HCT116 (cell line): ENCODE measurements at regions not wholly inside any gene's neighbourhood (a gene's known extent, or its start where the extent isn't known, plus 50 kb on each side); places are given as distances from the start of the nearest gene placed in this dataset.

ENCODE experiments used
- ATAC-seq: fragments of 200-7000 bp; cut with Tn5 transposase; 2 replicates; pipeline ENCODE4 v1.9.1; 2020; ENCODE audit warnings: mild to moderate bottlenecking, moderate library complexity
- BruUV-seq: library from RNA; stranded (reverse); fragments of 400-500 nt; replicated peaks from 2 replicates; lab custom pipeline; 2021; lab: Mats Ljungman, UMichigan
- CTCF ChIA-PET: fragments of 300-600 bp; sonication (Branson Sonifier 250); formaldehyde crosslinking; loops from one replicate; lab custom pipeline; 2021; ENCODE audit warnings: antibody characterized with exemption; lab: Charles Lee
- POLR2A ChIA-PET: fragments of 300-600, 350-600 bp; sonication (Branson Sonifier 250); formaldehyde crosslinking; loops from one replicate; lab custom pipeline; 2021; ENCODE audit warnings: antibody characterized with exemption; lab: Charles Lee
- RAD21 ChIA-PET, 2 experiments: fragments of 300-600 bp; sonication (Branson Sonifier 250); formaldehyde crosslinking; loops; one replicate each; lab custom pipeline; 2023; ENCODE audit warnings: low total read pairs in 2 of 2; ENCODE audit not compliant: uncharacterized antibody in 2 of 2, unreplicated experiment in 2 of 2, low non-redundant PET in 1 of 2; lab: Charles Lee
- DNase-seq: peaks from one replicate; pipeline ENCODE4 v3.0.0-alpha.2; 2010; ENCODE audit warnings: low read depth, low spot score
- H2AFZ ChIP-seq: fragments of 200-600 bp; shearing (Covaris generic), sonication (generic); 2 replicates; pipeline ENCODE4 v1.6.1; 2017; ENCODE audit warnings: low read depth, mixed run types, mixed read lengths, antibody characterized with exemption, low read length; ENCODE audit not compliant: poor library complexity, severe bottlenecking
- H3K27ac ChIP-seq: 2 replicates; pipeline ENCODE4 v1.5.1; 2012; ENCODE audit warnings: low read depth, low read length
- H3K27me3 ChIP-seq: fragments of 200-600 bp; sonication (generic); 2 replicates; pipeline ENCODE4 v1.6.1; 2016; ENCODE audit warnings: mixed run types, low read length, mixed read lengths; ENCODE audit not compliant: insufficient read depth
- H3K36me3 ChIP-seq, 2 experiments: fragments of 200-500 bp in 1 of 2; fragments of 200-600 bp in 1 of 2; sonication (Bioruptor generic) in 1 of 2; sonication (generic) in 1 of 2; 2 replicates each; pipeline versions ENCODE4 v1.5.1 to v1.6.1; 2014 to 2016; ENCODE audit warnings: low read length in 2 of 2, inconsistent platforms in 1 of 2, mixed read lengths in 1 of 2, mixed run types in 1 of 2; ENCODE audit not compliant: insufficient read depth in 2 of 2, control insufficient read depth in 1 of 2
- H3K4me1 ChIP-seq, 2 experiments: fragments of 200-600 bp in 1 of 2; sonication (generic) in 1 of 2; 2 replicates each; pipeline versions ENCODE4 v1.5.1 to v1.6.1; 2012 to 2017; ENCODE audit warnings: low read length in 2 of 2, inconsistent platforms in 1 of 2, mild to moderate bottlenecking in 1 of 2, mixed read lengths in 1 of 2, mixed run types in 1 of 2, moderate library complexity in 1 of 2; ENCODE audit not compliant: insufficient read depth in 2 of 2, control insufficient read depth in 1 of 2
- H3K4me2 ChIP-seq: fragments of 200-600 bp; sonication (generic); 2 replicates; pipeline ENCODE4 v1.6.1; 2017; ENCODE audit warnings: mixed run types, low read length, mixed read lengths
- H3K4me3 ChIP-seq, 2 experiments: fragments of 200-600 bp in 1 of 2; sonication (generic) in 1 of 2; replicated peaks in 1 of 2; 2 replicates each; pipeline ENCODE4 v1.5.1; 2011 to 2016; ENCODE audit warnings: low read length in 2 of 2, control low read depth in 1 of 2, low read depth in 1 of 2, mild to moderate bottlenecking in 1 of 2, mixed read lengths in 1 of 2, mixed run types in 1 of 2
- H3K79me2 ChIP-seq: fragments of 200-600 bp; sonication (generic); 2 replicates; pipeline ENCODE4 v1.6.1; 2017; ENCODE audit warnings: mild to moderate bottlenecking, mixed run types, low read length, moderate library complexity, mixed read lengths; ENCODE audit not compliant: insufficient read depth
- H3K9ac ChIP-seq: fragments of 200-600 bp; sonication (generic); 2 replicates; pipeline ENCODE4 v1.6.1; 2016; ENCODE audit warnings: low read length, mixed read lengths
- H3K9me2 ChIP-seq: fragments of 200-600 bp; sonication (generic), shearing (Covaris generic); 2 replicates; pipeline ENCODE4 v1.6.1; 2017; ENCODE audit warnings: mixed run types, mild to moderate bottlenecking, moderate library complexity; ENCODE audit not compliant: insufficient read depth
- H3K9me3 ChIP-seq, 2 experiments: fragments of 200-500 bp in 1 of 2; fragments of 200-600 bp in 1 of 2; sonication (Bioruptor generic) in 1 of 2; sonication (generic) in 1 of 2; 2 replicates each; pipeline ENCODE4 v1.6.1; 2014 to 2017; ENCODE audit warnings: low read length in 2 of 2, mixed read lengths in 2 of 2, inconsistent platforms in 1 of 2, low read depth in 1 of 2, mild to moderate bottlenecking in 1 of 2, mixed run types in 1 of 2, moderate library complexity in 1 of 2; ENCODE audit not compliant: control insufficient read depth in 1 of 2, insufficient read depth in 1 of 2
- H4K20me1 ChIP-seq: fragments of 200-600 bp; sonication (generic), shearing (Covaris generic); 2 replicates; pipeline ENCODE4 v1.6.1; 2017; ENCODE audit warnings: mixed run types, mild to moderate bottlenecking, moderate library complexity; ENCODE audit not compliant: insufficient read depth
- CTCF ChIP-seq, 3 experiments: fragments of 200-600 bp in 1 of 3; sonication (generic) in 1 of 3; IDR thresholded peaks in 2 of 3; conservative IDR thresholded peaks in 1 of 3; 2 replicates each; pipeline ENCODE4 v1.5.1; 2012 to 2017; ENCODE audit warnings: low read depth in 2 of 3, low read length in 2 of 3, antibody characterized with exemption in 1 of 3, borderline replicate concordance in 1 of 3, control low read depth in 1 of 3, mild to moderate bottlenecking in 1 of 3, mixed read lengths in 1 of 3, mixed run types in 1 of 3, moderate library complexity in 1 of 3; ENCODE audit not compliant: insufficient read depth in 1 of 3
- EZH2 ChIP-seq: fragments of 200-600 bp; sonication (generic); IDR thresholded peaks from 2 replicates; pipeline ENCODE4 v1.6.1; 2017; ENCODE audit warnings: antibody characterized with exemption, mixed run types
- SP1 ChIP-seq: IDR thresholded peaks from 2 replicates; pipeline ENCODE4 v1.6.1; 2012; ENCODE audit warnings: low read depth
- ZFX ChIP-seq: fragments of 450-650 bp; IDR thresholded peaks from 2 replicates; pipeline ENCODE4 v1.6.1; 2017
- intact Hi-C: fragments of 100-400 bp; cut with micrococcal nuclease; formaldehyde crosslinking; loops from 2 replicates; pipeline ENCODE4 v1.10.0; 2022

GRCh38 chr16:86671486-86672178, 93.3 kb downstream of the FOXL1 start:
- Histone ChIP-seq H3K9ac (no peak overlapping the region), H3K4me3 (no peak overlapping the region), H4K20me1 (no peaks in the 10 kb centered on the region), H2AFZ (no peak overlapping the region), H3K9me2 (no peaks in the 10 kb centered on the region), H3K4me2 (no peak overlapping the region), H3K27ac (no peak overlapping the region), H3K4me1 (peaks cover 2 to 33% of the 10 kb centered on the region in 2 experiments; a peak in 3 of 4 replicates), H3K27me3 (no peaks in the 10 kb centered on the region), H3K9me3 (no peaks in the 10 kb centered on the region), H3K36me3 (no peaks in the 10 kb centered on the region), H3K79me2 (no peaks in the 10 kb centered on the region)
- POLR2A ChIA-PET, result no interaction called here
- ATAC-seq, result no peak
- intact Hi-C loops, result no loop called here
- CTCF ChIA-PET, result no interaction called here
- RAD21 ChIA-PET, result no interaction called here
- BruUV-seq, result no TSS peak
- TF ChIP-seq CTCF (IDR thresholded peaks at IDR 0.05 in 2 of 3, conservative IDR thresholded peaks at IDR 0.05 in 1 of 3; ENCODE audit: borderline replicate concordance in 1 of 3, insufficient read depth in 1 of 3, low read depth in 2 of 3, low read length in 2 of 3), result no peak
- DNase-seq, result no peak

GRCh38 chr16:86672179-86672863, 94.0 kb downstream of the FOXL1 start:
- Histone ChIP-seq H3K9ac (no peak overlapping the region), H3K79me2 (no peaks in the 10 kb centered on the region), H4K20me1 (no peaks in the 10 kb centered on the region), H3K4me1 (peaks cover 2 to 29% of the 10 kb centered on the region in 2 experiments; a peak in 3 of 4 replicates), H3K36me3 (no peaks in the 10 kb centered on the region), H3K9me3 (no peaks in the 10 kb centered on the region), H3K4me2 (no peak overlapping the region), H3K9me2 (no peaks in the 10 kb centered on the region), H3K27me3 (no peaks in the 10 kb centered on the region), H2AFZ (no peak overlapping the region), H3K4me3 (no peak overlapping the region), H3K27ac (no peak overlapping the region)
- ChIA-PET POLR2A (no interaction called here), CTCF (no interaction called here), RAD21 (no interaction called here)
- intact Hi-C loops, result no loop called here
- no peak for TF ChIP-seq EZH2
- no peak for TF ChIP-seq SP1
- no peak for TF ChIP-seq ZFX
- ATAC-seq (no peak), DNase-seq (no peak)
- BruUV-seq, result no TSS peak
